ENCODE measurements at regions not wholly inside any gene's neighbourhood (a gene's known extent, or its start where the extent isn't known, plus 50 kb on each side); places are given as distances from the start of the nearest gene placed in this dataset.

DNA sequence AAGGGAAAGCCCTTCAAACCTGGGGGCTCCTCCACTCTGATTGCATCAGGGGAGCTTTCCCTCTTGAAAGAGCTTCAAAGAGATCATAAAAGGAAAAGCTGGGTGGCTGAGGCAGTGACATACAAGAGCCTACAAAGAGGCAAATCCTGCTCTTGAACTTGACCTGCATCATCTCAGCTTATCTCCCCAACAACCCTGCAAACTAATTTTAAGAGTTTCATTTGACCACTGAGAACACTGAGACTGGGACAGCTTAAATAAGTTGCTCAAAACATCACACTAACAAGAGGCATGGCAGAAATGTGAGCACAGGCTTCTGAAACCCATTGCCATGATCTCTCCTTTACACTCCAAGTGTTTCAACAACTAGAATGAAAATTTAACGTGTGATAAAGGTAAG, 101.6 kb upstream of the PPARGC1A start:
- TF ChIP-seq, protein P1, sequence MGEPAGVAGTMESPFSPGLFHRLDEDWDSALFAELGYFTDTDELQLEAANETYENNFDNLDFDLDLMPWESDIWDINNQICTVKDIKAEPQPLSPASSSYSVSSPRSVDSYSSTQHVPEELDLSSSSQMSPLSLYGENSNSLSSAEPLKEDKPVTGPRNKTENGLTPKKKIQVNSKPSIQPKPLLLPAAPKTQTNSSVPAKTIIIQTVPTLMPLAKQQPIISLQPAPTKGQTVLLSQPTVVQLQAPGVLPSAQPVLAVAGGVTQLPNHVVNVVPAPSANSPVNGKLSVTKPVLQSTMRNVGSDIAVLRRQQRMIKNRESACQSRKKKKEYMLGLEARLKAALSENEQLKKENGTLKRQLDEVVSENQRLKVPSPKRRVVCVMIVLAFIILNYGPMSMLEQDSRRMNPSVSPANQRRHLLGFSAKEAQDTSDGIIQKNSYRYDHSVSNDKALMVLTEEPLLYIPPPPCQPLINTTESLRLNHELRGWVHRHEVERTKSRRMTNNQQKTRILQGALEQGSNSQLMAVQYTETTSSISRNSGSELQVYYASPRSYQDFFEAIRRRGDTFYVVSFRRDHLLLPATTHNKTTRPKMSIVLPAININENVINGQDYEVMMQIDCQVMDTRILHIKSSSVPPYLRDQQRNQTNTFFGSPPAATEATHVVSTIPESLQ (CRISPR knock-in tag; IDR thresholded peaks at IDR 0.05): no peak
- TF ChIP-seq, protein P2, sequence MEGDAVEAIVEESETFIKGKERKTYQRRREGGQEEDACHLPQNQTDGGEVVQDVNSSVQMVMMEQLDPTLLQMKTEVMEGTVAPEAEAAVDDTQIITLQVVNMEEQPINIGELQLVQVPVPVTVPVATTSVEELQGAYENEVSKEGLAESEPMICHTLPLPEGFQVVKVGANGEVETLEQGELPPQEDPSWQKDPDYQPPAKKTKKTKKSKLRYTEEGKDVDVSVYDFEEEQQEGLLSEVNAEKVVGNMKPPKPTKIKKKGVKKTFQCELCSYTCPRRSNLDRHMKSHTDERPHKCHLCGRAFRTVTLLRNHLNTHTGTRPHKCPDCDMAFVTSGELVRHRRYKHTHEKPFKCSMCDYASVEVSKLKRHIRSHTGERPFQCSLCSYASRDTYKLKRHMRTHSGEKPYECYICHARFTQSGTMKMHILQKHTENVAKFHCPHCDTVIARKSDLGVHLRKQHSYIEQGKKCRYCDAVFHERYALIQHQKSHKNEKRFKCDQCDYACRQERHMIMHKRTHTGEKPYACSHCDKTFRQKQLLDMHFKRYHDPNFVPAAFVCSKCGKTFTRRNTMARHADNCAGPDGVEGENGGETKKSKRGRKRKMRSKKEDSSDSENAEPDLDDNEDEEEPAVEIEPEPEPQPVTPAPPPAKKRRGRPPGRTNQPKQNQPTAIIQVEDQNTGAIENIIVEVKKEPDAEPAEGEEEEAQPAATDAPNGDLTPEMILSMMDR (IDR thresholded peaks at IDR 0.05): no peak
- TF ChIP-seq, protein P3, sequence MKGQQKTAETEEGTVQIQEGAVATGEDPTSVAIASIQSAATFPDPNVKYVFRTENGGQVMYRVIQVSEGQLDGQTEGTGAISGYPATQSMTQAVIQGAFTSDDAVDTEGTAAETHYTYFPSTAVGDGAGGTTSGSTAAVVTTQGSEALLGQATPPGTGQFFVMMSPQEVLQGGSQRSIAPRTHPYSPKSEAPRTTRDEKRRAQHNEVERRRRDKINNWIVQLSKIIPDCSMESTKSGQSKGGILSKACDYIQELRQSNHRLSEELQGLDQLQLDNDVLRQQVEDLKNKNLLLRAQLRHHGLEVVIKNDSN (CRISPR knock-in tag; IDR thresholded peaks at IDR 0.05): no peak
- TF ChIP-seq, protein P4, sequence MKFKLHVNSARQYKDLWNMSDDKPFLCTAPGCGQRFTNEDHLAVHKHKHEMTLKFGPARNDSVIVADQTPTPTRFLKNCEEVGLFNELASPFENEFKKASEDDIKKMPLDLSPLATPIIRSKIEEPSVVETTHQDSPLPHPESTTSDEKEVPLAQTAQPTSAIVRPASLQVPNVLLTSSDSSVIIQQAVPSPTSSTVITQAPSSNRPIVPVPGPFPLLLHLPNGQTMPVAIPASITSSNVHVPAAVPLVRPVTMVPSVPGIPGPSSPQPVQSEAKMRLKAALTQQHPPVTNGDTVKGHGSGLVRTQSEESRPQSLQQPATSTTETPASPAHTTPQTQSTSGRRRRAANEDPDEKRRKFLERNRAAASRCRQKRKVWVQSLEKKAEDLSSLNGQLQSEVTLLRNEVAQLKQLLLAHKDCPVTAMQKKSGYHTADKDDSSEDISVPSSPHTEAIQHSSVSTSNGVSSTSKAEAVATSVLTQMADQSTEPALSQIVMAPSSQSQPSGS (CRISPR knock-in tag; IDR thresholded peaks at IDR 0.05; ENCODE audit: borderline replicate concordance, low read depth): no peak
- TF ChIP-seq, protein P5, sequence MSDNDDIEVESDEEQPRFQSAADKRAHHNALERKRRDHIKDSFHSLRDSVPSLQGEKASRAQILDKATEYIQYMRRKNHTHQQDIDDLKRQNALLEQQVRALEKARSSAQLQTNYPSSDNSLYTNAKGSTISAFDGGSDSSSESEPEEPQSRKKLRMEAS (CRISPR knock-in tag; IDR thresholded peaks at IDR 0.05): no peak
- TF ChIP-seq HMGA2 (CRISPR knock-in tag; IDR thresholded peaks at IDR 0.05) (no peak), TCF7 (CRISPR knock-in tag; IDR thresholded peaks at IDR 0.05; ENCODE audit: low read depth) (no peak), FOXJ3 (CRISPR knock-in tag; IDR thresholded peaks at IDR 0.05; ENCODE audit: borderline replicate concordance) (no peak)
- TF ChIP-seq, protein P6, sequence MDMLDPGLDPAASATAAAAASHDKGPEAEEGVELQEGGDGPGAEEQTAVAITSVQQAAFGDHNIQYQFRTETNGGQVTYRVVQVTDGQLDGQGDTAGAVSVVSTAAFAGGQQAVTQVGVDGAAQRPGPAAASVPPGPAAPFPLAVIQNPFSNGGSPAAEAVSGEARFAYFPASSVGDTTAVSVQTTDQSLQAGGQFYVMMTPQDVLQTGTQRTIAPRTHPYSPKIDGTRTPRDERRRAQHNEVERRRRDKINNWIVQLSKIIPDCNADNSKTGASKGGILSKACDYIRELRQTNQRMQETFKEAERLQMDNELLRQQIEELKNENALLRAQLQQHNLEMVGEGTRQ (CRISPR knock-in tag; IDR thresholded peaks at IDR 0.05): no peak
